ENCODE measurements at regions not wholly inside any gene's neighbourhood (a gene's known extent, or its start where the extent isn't known, plus 50 kb on each side); places are given as distances from the start of the nearest gene placed in this dataset.

- intact Hi-C loops (cut with DNase I): no loop called here
- no peaks in the 10 kb centered on the region for H3K27me3 ChIP-seq
- no peaks in the 10 kb centered on the region for H3K36me3 ChIP-seq
- H3K27ac ChIP-seq: no peak overlapping the region
- H3K9me3 ChIP-seq: no peaks in the 10 kb centered on the region
- no peak overlapping the region for H3K4me3 ChIP-seq (replicated peaks in 1 of 3)
- 66 to 76% methylated on average over 3 of the region's 3 CpGs for WGBS, 2 donors
- no peaks in the 10 kb centered on the region for H3K4me1 ChIP-seq
- peak in 1 of 2 donors; percentile 4 for DNase-seq
- TF ChIP-seq CTCF (IDR thresholded peaks at IDR 0.05) (no peak), POLR2A (IDR thresholded peaks at IDR 0.05) (no peak)
Measured at GRCh38 chr5:84603568-84604185, 219.0 kb upstream of the EDIL3 start.

DNA sequence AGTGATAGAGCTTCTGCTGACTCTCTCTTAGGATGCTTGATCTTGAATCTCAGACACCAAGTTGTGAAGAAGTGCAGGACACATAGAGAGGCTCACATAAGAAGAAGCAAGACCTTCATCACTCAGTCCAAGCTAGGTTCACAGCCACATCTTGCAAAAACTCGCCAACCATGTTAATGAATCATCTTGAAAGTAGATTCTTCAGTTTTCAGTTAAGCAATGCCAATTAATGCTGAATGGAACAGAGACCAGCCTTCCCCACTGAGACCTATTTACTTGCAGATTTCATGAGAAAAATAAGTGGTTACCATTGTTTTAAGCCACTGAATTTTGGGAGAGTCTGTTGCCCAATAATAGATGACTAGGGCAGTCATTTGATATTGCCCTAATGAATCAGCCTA lies 217.7 kb upstream of the EDIL3 start:
- 78 to 82% methylated on average over 1 of the region's 1 CpG for WGBS, 2 donors
- DNase-seq: no peak
- no peaks in the 10 kb centered on the region for H3K27me3 ChIP-seq
- intact Hi-C loops (cut with DNase I): no loop called here
- TF ChIP-seq POLR2A (IDR thresholded peaks at IDR 0.05): no peak
- no peak for TF ChIP-seq CTCF (IDR thresholded peaks at IDR 0.05)
- no peaks in the 10 kb centered on the region for H3K9me3 ChIP-seq
- H3K4me3 ChIP-seq (replicated peaks in 1 of 3): no peak overlapping the region
- H3K27ac ChIP-seq: no peak overlapping the region
- H3K4me1 ChIP-seq: no peaks in the 10 kb centered on the region
- no peaks in the 10 kb centered on the region for H3K36me3 ChIP-seq

DNA sequence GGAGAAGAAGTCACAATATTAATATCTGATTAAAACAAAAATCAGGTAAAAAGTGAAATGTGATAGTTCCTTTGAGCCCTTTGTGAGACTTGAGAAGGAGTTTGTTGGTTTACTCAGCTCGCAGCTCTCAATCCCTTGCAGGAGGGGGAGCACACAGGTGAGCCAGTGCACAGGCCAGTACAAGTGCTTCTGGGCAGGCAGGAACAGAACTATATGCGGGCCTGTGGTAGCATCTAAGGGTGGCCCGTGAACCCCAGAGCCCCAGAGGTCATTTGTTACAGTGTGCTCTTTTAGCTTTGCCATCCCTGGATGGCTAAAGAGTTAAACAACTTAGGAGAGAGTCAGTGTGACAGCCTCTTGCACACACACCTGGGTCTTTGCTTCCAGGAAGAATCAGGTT lies 215.3 kb upstream of the EDIL3 start:
- WGBS, 2 donors: 58 to 77% methylated on average over 3 of the region's 3 CpGs
- Histone ChIP-seq H3K4me3 (replicated peaks in 1 of 3) (no peak overlapping the region), H3K27ac (no peak overlapping the region), H3K9me3 (no peaks in the 10 kb centered on the region), H3K27me3 (no peaks in the 10 kb centered on the region), H3K36me3 (no peaks in the 10 kb centered on the region), H3K4me1 (no peaks in the 10 kb centered on the region)
- TF ChIP-seq POLR2A (IDR thresholded peaks at IDR 0.05): no peak
- TF ChIP-seq CTCF (IDR thresholded peaks at IDR 0.05): no peak
- no peak for DNase-seq
- intact Hi-C loops (cut with DNase I): no loop called here

DNA sequence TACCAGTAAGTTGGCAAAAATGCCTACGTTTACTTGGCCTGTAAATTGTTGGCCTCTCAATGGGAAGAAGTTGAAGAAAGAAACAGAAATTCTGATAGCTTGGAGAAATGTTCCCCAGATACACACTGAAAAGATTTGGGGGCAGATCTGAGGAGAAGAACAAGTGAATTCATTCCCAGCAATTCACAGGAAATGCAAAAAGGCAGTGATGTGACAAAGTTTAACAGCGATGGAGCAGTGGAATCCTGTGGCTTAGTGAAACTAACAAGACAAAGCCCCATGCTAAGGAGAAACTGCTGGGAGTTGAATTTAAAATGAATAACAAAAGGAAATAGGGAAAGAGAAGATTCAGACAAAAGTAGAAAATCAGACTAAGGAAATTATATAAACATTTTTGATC lies 213.2 kb upstream of the EDIL3 start:
- no peak for DNase-seq
- no peak for TF ChIP-seq POLR2A (IDR thresholded peaks at IDR 0.05)
- no peak for TF ChIP-seq CTCF (IDR thresholded peaks at IDR 0.05)
- H3K36me3 ChIP-seq: no peaks in the 10 kb centered on the region
- no peak overlapping the region for H3K27ac ChIP-seq
- intact Hi-C loops (cut with DNase I): no loop called here
- no peaks in the 10 kb centered on the region for H3K9me3 ChIP-seq
- WGBS, 2 donors: 67 to 71% methylated on average over 2 of the region's 2 CpGs
- H3K4me3 ChIP-seq (replicated peaks in 1 of 3): no peak overlapping the region
- no peaks in the 10 kb centered on the region for H3K27me3 ChIP-seq
- no peaks in the 10 kb centered on the region for H3K4me1 ChIP-seq

DNA sequence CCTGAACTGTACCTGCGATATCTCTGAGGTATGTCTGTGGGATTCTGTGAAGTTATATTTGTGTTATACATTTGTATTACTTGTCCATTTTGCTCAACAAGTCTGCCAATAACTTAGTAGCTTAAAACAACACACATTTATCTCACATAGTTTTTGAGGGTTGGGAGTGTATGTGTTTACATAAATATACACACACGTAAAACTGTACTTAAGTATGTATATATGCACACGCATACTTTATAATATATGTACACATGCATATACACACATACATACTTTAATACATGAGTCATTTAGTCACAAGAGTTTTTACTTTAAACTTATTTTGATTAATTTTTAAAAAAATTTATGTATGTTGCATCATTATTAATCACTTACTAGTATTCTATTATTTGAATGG lies 205.9 kb upstream of the EDIL3 start:
- intact Hi-C loops (cut with DNase I): no loop called here
- H3K4me3 ChIP-seq (replicated peaks in 1 of 3): no peak overlapping the region
- no peak overlapping the region for H3K27ac ChIP-seq
- no peak for DNase-seq
- no peaks in the 10 kb centered on the region for H3K36me3 ChIP-seq
- no peaks in the 10 kb centered on the region for H3K9me3 ChIP-seq
- WGBS, 2 donors: 94 to 95% methylated on average over 3 of the region's 3 CpGs
- H3K27me3 ChIP-seq: no peaks in the 10 kb centered on the region
- TF ChIP-seq POLR2A (IDR thresholded peaks at IDR 0.05) (no peak), CTCF (IDR thresholded peaks at IDR 0.05) (no peak)
- no peaks in the 10 kb centered on the region for H3K4me1 ChIP-seq
